Tibial artery (tissue), 4 donors: ENCODE measurements at regions not wholly inside any gene's neighbourhood (a gene's known extent, or its start where the extent isn't known, plus 50 kb on each side); places are given as distances from the start of the nearest gene placed in this dataset.

Source experiments
- DNase-seq, 2 donors: peaks; one replicate each; pipeline ENCODE4 v3.0.0-alpha.2; 2019
- H3K27ac ChIP-seq, 2 donors: fragments of 200-600 bp; sonication (generic) in 1 of 2; 1 replicate in 1 of 2; 2 replicates in 1 of 2; pipeline ENCODE4 v1.5.1; 2018 to 2019; ENCODE audit warnings: mild to moderate bottlenecking in 1 of 2
- H3K27me3 ChIP-seq, 2 donors: fragments of 200-600 bp; sonication (generic) in 1 of 2; one replicate each; pipeline versions ENCODE4 v1.5.1 to v1.6.0; 2016 to 2019
- H3K36me3 ChIP-seq, 3 donors: fragments of 200-600 bp; sonication (generic) in 2 of 3; one replicate each; pipeline ENCODE4 v1.5.1; 2016 to 2019; ENCODE audit warnings: mild to moderate bottlenecking in 2 of 3
- H3K4me1 ChIP-seq, 4 donors: fragments of 200-600 bp; sonication (generic) in 2 of 4; 1 replicate in 3 of 4; 2 replicates in 1 of 4; pipeline ENCODE4 v1.5.1; 2016 to 2019
- H3K4me3 ChIP-seq, 2 donors: fragments of 200-600 bp; sonication (generic) in 1 of 2; 1 replicate in 1 of 2; 2 replicates in 1 of 2; pipeline ENCODE4 v1.5.1; 2018 to 2019; ENCODE audit warnings: mild to moderate bottlenecking in 2 of 2
- H3K9me3 ChIP-seq, 3 donors: fragments of 200-600 bp; sonication (generic) in 1 of 3; one replicate each; pipeline ENCODE4 v1.5.1; 2016 to 2019
- intact Hi-C: fragments of 100-400 bp; cut with DNase I; formaldehyde crosslinking; loops from one replicate; pipeline ENCODE4 v1.15.0; 2023; ENCODE audit warnings: low total_unique reads
- TF ChIP-seq, protein P1 (sequence below), 2 experiments: fragments of 200-600 bp in 1 of 2; fragments of 450-650 bp in 1 of 2; IDR thresholded peaks; one replicate each; pipeline ENCODE4 v1.5.1; 2017 to 2019; ENCODE audit warnings: antibody characterized with exemption in 2 of 2, mild to moderate bottlenecking in 1 of 2, moderate library complexity in 1 of 2

DNA sequence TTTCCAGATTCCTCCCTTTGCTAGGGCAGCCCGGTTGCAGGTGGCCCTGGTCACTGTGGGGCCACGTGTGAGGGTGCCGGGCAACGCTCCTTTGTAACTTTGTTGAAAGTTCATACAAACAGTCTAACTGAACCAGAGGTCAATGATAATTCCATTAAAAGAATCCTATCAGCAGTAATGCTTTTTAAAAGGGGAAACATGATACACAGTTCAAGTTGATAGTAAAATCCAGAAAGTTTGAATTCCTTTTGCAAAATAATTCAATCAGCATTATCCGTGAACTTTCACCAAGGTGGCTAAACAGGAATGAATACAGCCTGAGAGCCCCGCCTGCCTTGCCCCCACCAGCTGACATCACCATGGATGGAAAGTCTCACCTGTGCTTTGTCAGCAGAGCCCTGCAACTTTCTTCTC lies 166.2 kb downstream of the ACKR3 start:
- intact Hi-C loops: loop anchor here (10.0 kb wide), 1 partner anchor 81 kb away; no protein-coding TSS in a partner anchor
- TF ChIP-seq, protein P1, sequence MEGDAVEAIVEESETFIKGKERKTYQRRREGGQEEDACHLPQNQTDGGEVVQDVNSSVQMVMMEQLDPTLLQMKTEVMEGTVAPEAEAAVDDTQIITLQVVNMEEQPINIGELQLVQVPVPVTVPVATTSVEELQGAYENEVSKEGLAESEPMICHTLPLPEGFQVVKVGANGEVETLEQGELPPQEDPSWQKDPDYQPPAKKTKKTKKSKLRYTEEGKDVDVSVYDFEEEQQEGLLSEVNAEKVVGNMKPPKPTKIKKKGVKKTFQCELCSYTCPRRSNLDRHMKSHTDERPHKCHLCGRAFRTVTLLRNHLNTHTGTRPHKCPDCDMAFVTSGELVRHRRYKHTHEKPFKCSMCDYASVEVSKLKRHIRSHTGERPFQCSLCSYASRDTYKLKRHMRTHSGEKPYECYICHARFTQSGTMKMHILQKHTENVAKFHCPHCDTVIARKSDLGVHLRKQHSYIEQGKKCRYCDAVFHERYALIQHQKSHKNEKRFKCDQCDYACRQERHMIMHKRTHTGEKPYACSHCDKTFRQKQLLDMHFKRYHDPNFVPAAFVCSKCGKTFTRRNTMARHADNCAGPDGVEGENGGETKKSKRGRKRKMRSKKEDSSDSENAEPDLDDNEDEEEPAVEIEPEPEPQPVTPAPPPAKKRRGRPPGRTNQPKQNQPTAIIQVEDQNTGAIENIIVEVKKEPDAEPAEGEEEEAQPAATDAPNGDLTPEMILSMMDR (IDR thresholded peaks at IDR 0.05): no peak
- peaks cover 0 to 16% (median 14%) of the 10 kb centered on the region in 4 donors for H3K4me1 ChIP-seq
- no peak for DNase-seq
- no peak overlapping the region for H3K4me3 ChIP-seq
- H3K27ac ChIP-seq: no peak overlapping the region
- no peaks in the 10 kb centered on the region for H3K36me3 ChIP-seq
- no peaks in the 10 kb centered on the region for H3K9me3 ChIP-seq
- H3K27me3 ChIP-seq: no peaks in the 10 kb centered on the region

DNA sequence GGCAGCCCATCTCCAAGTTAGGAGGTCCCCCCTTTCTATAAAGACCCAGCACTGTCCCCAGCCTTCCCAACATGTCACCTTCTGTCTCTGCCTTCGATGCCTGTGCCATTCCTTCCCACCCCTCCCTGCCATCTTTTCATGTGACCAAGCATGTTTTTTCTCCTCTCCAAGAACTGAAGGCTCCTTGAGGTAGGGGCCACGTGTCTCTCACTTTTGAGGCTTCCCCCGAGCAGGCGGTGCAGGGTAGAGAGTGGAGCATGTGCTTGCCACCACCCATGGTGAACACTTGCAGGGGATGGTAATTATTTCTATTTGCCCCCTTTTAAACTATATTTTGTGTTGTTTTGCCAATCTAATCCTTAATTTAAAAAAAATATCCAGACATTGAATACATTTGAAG lies 168.4 kb downstream of the ACKR3 start:
- no peak for DNase-seq
- intact Hi-C loops: loop anchor here (10.0 kb wide), 1 partner anchor 83 kb away; no protein-coding TSS in a partner anchor
- no peaks in the 10 kb centered on the region for H3K4me1 ChIP-seq
- H3K4me3 ChIP-seq: no peak overlapping the region
- no peak overlapping the region for H3K27ac ChIP-seq
- H3K9me3 ChIP-seq: no peaks in the 10 kb centered on the region
- H3K36me3 ChIP-seq: no peaks in the 10 kb centered on the region
- TF ChIP-seq, protein P1 (IDR thresholded peaks at IDR 0.05): no peak
- no peaks in the 10 kb centered on the region for H3K27me3 ChIP-seq

DNA sequence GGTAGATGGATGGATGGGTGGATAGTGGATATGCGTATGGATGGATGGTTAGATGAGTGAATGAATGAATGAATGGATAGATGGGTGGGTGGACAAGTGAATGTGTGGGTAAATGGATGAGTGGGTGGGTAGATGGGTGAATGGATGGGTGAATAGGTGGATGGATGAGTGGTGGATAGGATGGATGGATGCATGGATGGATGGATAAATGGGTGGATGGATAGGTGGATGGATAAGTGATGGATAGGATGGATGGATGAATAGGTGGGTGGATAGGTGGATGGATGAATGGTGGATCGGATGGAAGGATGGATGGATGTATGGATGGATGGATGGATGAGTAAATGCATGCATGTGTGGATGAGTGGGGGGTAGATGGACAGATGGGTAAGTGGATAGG lies 169.3 kb downstream of the ACKR3 start:
- TF ChIP-seq, protein P1 (IDR thresholded peaks at IDR 0.05): no peak
- Histone ChIP-seq H3K27ac (no peak overlapping the region), H3K4me3 (no peak overlapping the region), H3K36me3 (no peaks in the 10 kb centered on the region), H3K9me3 (no peaks in the 10 kb centered on the region), H3K4me1 (no peaks in the 10 kb centered on the region), H3K27me3 (no peaks in the 10 kb centered on the region)
- intact Hi-C loops: loop anchor here (10.0 kb wide), 1 partner anchor 84 kb away; no protein-coding TSS in a partner anchor
- no peak for DNase-seq

DNA sequence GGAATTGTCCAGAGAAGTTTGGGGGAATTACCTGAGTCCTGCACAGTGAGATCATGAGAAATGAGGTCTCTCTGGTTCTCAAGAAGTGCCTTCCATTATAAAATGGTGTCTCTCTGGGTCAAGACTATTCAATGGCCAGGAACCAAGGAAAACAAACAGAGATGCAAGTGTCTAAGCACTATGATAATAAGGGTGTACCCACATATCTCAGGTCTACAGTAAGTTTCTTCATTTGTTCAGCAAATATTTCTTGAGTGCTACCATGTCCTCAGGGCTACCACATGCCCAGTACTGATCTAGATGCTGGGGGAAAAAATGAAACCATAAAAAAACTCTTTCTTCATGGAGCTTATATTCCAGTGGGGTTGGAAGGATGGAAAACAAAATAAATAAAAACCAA lies 170.0 kb downstream of the ACKR3 start:
- TF ChIP-seq, protein P1 (IDR thresholded peaks at IDR 0.05): no peak
- no peak for DNase-seq
- intact Hi-C loops: loop anchor here (10.0 kb wide), 1 partner anchor 85 kb away; no protein-coding TSS in a partner anchor

DNA sequence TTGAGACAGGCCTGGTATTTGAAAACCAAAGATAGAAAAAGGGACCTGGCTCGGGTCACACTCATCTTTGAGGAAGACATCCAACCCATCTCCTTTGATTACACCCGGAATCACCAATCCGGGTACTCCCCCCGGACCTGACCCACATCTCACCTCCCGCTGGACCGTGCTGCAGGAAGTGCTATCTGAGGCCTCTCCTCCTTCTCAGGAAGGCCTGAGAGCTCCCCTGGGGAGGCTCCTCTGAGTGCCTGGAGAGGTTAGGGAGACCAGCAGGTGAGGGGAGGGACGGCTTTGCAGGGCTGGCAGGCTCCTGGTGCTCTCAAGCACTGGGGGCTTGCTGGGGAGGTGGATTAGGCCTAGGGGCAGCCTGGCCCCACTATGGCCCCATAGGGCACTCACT lies 170.9 kb downstream of the ACKR3 start:
- peaks cover 0 to 11% (median 4%) of the 10 kb centered on the region in 4 donors for H3K4me1 ChIP-seq
- no peak for DNase-seq
- H3K9me3 ChIP-seq: no peaks in the 10 kb centered on the region
- H3K36me3 ChIP-seq: no peaks in the 10 kb centered on the region
- H3K27ac ChIP-seq: no peak overlapping the region
- H3K4me3 ChIP-seq: no peak overlapping the region
- TF ChIP-seq, protein P1 (IDR thresholded peaks at IDR 0.05): no peak
- no peaks in the 10 kb centered on the region for H3K27me3 ChIP-seq
- intact Hi-C loops: no loop called here

More for the DNA sequence above, 170.0 kb downstream of the ACKR3 start:
- peaks cover 0 to 5% (median 0%) of the 10 kb centered on the region in 4 donors for H3K4me1 ChIP-seq
- no peaks in the 10 kb centered on the region for H3K27me3 ChIP-seq
- H3K9me3 ChIP-seq: no peaks in the 10 kb centered on the region
- H3K27ac ChIP-seq: no peak overlapping the region
- H3K36me3 ChIP-seq: no peaks in the 10 kb centered on the region
- H3K4me3 ChIP-seq: no peak overlapping the region
